Kidney capillary endothelial cell (primary cell): ENCODE measurements at regions not wholly inside any gene's neighbourhood (a gene's known extent, or its start where the extent isn't known, plus 50 kb on each side); places are given as distances from the start of the nearest gene placed in this dataset.

Experiments
- DNase-seq: peaks from one replicate; pipeline ENCODE4 v3.0.0-alpha.2; 2018; ENCODE audit warnings: low spot score

DNA sequence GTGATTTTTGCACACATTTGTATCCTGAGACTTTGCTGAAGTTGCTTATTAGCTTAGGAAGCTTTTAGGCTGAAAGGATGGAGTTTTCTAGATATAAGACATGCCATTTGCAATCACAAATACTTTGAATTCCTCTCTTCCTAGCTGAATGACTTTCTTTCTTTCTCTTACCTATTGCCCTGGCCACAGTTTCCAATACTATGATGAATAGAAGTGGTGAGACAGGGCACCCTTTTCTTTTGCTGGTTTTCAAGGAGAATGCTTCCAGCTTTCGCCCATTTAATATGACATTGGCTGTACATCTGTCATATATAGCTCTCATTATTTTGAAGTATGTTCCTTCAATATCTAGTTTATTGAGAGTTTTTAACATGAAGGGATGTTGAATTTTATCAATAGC lies 409.6 kb upstream of the EPHA7 start:
- DNase-seq = no peak

- no peak for DNase-seq
Measured at GRCh38 chr6:93828553-93828952, 409.2 kb upstream of the EPHA7 start.

GRCh38 chr6:93827728-93828127 lies 408.4 kb upstream of the EPHA7 start:
- DNase-seq = no peak

- DNase-seq = no peak
Measured at GRCh38 chr6:93825950-93826349, 406.6 kb upstream of the EPHA7 start.

DNA sequence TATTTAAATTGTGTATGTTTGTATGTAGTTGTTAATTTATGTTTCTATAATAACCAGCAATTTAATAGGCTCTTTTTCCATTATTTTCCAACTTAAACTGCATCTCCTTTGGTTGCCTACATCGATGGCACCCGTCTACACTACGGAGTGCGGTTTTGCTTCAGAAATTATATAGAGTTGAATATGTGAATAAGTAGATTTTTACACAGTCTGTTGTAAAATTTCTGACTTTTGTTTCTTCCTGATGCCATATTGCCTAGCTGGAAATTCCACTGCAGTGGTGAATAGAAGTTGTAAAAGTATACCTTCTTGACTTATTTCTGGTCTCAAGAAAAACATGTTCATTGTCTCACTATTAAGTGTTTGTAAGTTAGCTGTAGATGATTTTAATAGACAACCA lies 404.1 kb upstream of the EPHA7 start:
- no peak for DNase-seq

DNA sequence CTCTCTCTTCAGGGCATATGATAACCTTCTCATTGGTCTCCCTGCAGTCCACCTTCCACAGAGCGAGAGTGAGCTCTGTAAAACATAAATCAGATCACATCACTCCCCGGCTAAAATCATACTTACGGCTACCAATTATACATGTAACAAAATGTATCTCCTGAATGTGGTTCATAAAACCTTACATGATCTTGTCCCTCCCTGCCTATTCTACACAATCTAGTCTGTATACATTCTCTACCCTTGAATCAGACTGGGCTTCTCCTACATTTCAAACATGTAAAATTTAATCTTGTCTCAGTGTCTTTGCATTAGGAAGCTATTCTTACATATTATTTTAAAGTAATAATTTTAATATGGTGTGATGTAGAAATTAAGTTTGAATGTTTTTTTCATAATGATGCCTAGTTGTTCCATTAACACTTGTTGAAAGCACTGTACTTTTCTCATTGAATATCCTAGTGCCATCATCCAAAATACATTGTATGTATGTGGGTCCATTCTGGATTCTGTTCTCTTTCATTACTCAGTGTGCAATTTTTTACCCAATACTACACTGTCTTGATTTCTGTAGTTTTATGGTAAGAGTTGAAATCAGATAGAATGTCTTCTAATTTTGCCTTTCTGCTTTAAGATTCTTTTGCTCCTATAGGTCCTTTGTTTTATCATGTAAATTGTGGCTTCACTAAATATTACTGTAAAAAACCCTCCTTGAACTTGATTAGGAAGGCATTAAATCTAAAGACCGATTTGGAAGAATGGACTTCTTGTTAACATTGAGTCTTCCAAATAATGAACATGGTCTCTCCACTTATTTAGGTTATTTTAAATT lies 403.3 kb upstream of the EPHA7 start:
- DNase-seq = no peak

DNA sequence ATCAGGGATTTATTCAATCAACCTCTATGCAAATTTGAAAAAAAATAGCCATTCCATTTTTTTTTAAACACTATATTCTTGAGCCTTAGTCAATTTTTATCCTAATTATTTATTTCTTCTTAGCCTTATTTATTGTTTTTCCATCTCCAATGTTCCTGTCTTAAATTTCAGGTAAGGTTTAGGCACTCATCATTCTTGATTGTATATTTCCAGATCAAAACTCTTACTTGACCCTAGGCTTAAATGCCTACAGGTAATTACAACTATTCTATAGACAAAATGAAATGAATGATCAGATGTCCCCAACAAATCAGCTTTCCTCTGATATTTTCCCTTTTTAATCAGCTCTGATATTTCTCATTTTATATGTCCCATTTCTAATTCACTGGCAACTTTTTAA lies 402.6 kb upstream of the EPHA7 start:
- DNase-seq = no peak

DNA sequence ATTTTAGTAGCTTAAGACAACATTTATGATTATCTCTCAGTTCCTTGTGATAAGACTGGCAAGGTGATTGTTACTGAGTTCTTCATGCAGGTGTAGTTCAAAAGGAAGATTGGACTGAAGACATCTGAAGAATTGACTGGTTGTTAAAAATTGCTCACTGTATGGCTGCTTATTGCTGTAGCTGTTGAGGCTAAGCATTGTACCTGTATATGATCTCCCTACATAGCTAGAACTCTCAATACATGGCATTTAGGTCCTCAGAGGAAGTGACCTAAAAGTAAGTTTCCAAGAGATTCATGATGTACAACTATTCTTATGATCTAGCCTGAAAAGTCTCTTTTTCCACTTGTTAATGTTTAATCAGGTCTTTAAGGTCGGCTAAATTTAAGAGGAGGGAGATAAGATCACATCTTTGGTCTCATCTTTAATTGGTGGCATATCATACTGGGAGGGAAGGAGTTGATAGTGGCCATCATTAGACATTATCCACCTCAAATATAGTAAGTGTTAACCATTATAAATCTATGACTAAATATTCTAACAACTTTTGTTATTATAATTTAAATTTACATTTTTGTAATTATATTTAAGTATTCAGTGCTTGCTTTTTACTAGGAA lies 401.2 kb upstream of the EPHA7 start:
- no peak for DNase-seq

GRCh38 chr6:93819189-93819588 lies 399.8 kb upstream of the EPHA7 start:
- DNase-seq = no peak

GRCh38 chr6:93817937-93818336 lies 398.6 kb upstream of the EPHA7 start:
- no peak for DNase-seq

DNA sequence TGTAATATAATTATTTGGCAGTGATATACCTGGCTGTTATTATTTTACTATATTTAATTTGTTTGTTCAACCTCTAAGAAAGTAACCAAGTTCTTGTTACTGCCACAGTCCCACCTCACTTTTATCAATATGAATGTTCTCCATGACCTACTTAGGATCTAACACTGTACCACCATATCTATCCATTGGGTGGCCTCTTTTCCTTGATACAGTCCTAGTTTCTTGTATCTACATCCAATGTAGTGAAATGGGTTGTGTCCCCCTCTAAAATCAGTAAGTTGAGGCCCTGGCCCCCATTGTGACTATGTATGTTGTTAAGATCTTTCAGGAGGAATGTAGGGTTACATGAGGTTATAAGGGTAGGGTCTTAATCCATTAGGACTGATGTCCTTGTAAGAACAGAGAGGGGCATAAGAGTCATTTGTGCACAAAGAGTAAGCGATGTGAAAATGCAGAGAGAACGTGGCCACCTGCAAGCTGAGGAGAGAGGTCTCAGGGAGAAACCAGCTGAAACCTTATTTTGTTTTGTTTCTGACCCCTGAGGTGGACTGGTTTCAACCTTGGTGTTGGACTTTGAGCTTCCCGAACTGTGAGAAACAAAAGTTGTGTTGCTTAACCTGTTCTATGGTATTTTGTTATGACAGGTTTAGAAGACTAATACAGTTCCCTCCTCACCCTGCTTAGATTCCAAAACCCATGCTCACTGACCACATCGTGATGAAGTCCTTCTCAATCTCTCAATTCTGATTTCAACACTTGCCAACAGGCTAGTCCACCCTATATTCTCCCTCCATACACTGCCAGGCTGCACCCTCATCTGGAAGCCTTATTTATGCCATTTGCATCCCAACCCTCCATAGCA lies 387.3 kb upstream of the EPHA7 start:
- DNase-seq = no peak

GRCh38 chr6:93801101-93801847 lies 381.9 kb upstream of the EPHA7 start:
- DNase-seq = no peak

- DNase-seq = no peak
Measured at GRCh38 chr6:93799226-93799625, 379.9 kb upstream of the EPHA7 start.

DNA sequence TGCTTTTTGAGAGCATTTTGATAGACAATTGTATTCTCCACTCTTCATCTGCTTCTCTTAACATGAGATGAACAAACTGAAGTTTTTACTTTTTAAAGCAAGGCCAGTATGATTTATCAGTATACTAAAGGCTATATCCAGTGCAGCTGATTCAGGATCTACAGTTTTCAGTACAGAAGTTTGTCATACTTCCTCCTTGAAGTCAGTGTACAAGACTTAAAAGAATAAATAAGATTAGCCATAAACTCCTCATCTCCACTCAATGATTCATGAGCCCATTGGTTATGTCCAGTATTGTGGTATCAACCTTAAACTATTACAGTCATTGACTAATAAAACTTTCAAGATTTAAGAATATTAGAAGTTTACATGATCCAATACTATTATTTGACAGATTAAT lies 374.8 kb upstream of the EPHA7 start:
- DNase-seq = peak; percentile 65

DNA sequence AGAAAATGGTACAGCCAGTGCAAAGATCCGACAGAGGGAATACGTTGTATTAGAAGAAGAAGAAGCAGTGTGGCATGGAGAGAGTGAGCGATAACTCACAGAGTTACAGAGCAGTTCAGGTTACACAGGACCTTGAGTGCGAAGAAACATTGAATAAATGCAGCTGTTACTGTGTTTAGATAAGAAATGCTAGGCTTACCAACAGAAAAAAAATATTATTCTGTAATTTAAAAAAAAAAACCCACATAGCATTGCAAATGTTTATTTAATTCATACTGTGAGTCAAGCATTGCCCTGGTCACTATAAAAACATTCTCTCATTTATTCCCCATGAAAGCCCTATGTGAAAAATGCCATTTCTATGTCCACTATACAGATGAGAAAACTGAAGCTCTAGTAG lies 373.4 kb upstream of the EPHA7 start:
- no peak for DNase-seq

DNA sequence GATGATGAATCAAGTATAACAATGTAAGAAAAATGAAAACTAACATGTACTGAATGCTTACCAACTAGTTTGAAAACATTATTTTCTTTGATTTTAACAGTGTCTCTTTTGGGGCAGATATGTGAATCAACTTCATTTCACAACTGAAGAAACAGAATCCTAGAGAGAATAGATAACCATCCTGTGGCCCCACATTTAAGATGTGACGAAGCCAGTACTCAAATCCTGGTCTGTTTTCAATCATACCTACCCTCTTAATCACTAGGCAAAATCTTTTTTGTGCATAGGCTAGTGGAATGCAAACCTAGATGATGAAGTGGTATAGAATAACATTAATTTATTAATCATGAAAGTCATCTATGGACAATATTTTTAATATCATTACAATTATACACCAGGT lies 371.6 kb upstream of the EPHA7 start:
- no peak for DNase-seq

DNA sequence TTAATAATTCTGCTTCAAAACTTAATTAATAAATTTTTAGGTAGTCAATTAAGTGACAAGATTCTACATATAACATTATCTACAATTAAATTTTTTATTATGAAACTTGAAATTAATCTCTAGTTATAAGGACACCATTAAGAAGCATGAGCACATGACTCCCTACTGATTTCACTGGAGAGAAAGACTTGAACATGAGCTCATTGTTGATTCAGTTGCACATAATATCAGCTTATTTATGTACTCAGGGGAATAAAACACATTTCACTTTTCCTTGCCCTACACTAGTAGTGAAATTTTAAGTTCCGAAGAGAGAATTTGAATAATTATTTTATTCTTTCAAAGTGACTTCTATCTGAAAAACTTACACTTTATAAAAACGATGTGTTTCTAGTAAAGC lies 370.2 kb upstream of the EPHA7 start:
- no peak for DNase-seq

- DNase-seq = no peak
Measured at GRCh38 chr6:93787841-93788240, 368.5 kb upstream of the EPHA7 start.

GRCh38 chr6:93786474-93787330 lies 367.3 kb upstream of the EPHA7 start:
- DNase-seq = peak; percentile 60

- DNase-seq = no peak
Measured at GRCh38 chr6:93785694-93786030, 366.3 kb upstream of the EPHA7 start.
